SH-SY5Y (cell line): ENCODE measurements at regions not wholly inside any gene's neighbourhood (a gene's known extent, or its start where the extent isn't known, plus 50 kb on each side); places are given as distances from the start of the nearest gene placed in this dataset.

ENCODE experiments used
- GATA2 ChIP-seq: IDR thresholded peaks from 2 replicates; pipeline ENCODE4 v1.6.1; 2011; ENCODE audit warnings: mild to moderate bottlenecking, low read depth, low read length
- GATA3 ChIP-seq: IDR thresholded peaks from 2 replicates; pipeline ENCODE4 v1.6.1; 2011; ENCODE audit warnings: low read depth, mild to moderate bottlenecking, low read length, moderate library complexity

DNA sequence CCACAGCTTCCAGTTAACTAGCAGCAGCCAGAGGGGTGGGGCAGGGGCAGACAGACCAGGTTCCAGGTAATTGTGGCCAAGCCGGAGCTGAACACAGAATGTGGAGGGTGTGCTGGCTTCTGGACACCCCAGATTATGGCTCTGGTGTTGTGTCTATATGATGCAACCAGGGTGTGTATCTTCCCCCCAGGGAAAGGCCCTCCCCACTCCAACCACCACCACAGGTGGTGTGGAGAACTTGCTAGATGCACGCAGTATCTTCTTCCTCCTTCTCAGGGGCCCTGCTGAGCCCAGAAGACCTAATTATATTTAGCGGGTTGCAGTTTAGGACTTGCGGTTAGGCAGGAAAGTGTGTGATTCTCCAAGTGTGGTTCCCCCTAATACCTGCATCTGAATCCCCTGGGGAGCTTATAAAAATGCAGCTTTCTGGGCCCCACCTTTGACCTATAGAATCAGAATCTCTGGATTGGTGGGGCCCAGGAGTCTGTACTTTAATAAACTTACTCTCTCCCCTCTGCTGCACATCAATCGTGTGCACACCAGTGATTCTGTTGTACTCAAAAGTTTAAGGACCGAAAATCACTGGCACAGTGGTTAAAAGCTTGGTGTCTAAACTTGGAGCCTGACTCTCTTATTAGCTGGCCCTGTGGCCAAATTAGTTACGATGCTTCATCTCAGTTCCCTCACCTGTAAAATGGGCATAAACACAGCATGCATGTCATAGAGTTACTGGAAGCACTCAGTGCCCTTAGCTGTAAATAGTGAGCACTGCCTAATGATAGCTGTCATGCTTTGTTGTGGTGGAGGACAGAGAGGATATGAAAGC lies 379.1 kb upstream of the PROK2 start:
- no peak for TF ChIP-seq GATA3
- TF ChIP-seq GATA2: no peak

DNA sequence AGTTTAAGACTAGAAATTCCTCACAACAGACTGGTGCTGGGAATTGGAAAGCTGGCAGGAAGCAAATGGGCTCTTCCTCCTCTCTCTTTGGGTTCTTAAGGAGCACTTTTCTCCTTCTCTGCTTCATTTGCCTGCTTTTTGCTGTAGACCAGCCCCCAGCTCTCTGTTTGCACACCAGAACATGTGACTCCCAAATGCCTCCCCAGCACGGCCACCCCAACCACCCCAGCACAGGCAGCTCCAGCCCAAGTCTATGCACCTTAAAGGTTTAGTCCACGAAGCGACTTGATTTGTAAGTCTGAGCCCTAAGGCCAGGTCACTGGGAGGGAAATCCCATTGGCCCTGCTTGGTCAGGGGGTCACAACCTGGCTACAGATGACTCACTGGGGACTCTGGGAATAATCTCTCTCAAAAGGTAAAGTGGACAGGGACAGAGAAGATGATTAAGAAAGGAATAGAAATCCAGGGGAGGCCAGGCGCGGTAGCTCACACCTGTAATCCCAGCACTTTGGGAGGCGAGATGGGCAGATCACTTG lies 377.8 kb upstream of the PROK2 start:
- no peak for TF ChIP-seq GATA3
- no peak for TF ChIP-seq GATA2

DNA sequence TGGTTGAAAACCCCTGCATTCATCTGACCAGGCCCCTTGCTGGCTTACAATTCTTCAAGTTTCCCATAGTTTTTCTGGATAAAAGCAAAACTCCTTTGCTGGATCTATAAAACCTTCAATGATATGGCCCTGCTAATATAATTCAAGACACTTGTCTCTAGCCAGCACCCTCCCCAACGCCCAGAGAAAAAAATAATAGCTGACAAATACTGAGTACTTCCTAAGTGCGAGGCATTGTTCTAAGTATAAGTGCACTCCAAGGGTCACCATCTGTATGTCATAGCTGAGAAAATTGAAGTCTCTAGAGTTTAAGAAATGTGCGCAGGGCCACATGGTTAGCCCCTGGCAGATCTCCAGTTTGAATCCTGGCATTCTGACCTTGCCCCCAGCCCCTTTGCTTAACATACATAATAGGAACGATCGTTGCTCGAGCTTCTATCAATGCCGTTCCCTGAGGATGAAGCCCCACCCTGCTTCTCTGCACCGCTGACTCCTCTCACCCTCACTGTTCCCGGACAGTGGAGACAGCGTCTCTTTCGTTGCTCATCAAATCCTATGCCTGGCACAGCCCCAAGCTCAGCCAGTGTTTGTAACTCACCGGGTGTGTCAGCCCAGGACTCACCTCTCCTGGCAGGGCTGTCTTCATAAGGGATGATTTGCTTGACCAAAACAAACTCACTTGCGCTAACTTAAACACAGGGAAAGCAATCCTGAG lies 377.1 kb upstream of the PROK2 start:
- TF ChIP-seq GATA3 (no peak), GATA2 (no peak)

DNA sequence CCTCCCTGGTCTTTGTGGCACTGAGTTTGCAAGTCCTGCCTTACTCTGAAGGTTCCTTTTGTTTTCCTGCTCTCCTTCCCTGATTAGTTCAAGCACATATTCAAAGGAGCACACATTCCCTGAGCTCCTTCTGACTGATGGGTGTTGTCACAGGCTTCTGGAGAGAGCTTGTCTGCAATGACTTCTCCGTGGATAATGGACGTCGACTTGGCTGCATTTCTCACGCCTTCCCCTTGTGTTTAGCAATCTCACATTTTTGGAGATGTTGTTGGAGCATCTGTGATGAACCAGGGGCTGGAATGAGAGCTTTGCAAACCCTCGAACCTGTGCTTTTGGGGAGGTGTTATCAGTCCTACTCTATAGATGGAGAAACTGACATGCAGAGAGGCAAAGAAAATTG lies 375.4 kb upstream of the PROK2 start:
- no peak for TF ChIP-seq GATA2
- TF ChIP-seq GATA3: no peak

DNA sequence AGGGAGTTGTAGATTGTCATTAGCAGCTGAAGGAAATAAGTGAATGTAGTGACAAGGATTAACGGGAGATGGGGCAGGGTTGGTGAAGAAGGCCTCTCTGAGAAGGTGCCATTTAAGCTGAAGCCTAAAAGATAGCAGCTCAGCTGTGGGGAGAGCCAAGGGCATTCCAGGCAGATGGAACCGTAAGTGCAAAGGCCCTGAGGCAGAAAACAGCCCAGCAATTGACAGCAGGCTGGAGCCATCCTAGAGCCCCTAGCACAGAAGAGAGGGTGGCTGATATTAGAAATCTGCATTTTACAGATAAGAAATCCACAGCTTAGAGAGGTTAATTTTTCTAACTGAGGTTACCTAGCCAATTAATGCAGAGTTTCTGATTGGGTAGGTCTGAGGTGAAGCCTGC lies 374.5 kb upstream of the PROK2 start:
- TF ChIP-seq GATA3: no peak
- TF ChIP-seq GATA2: no peak

DNA sequence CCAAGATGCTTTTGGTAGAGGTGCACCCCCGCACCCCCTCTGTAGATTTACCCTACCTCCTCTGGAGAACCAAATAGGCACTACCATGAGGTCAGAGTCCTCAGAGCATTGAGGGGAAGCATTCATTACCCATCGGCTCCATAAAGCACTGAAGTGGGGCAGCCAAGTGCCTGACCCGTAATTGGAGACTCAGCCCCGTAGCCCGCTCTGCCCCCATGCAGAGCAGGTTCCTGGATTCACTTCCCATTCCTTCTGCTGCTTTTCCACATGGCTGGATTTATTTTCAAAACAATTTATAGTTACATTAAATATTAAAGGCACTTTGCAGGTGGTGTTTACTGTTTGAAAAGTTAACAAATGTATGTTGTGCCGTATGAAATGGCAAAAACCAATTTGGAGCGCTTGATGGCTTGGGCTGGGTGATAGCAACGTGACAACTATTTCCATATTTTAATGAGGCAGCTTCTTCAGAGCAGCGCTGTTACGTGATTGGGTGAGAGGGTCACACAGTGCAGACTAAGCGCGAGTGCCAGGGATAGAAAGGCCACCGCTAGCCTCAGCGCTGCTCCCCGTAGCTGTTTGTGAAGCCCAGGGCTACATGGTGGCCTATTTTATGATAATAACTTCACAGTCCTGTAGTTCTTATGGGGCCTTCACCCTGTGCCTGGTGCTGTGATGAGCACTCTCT lies 373.8 kb upstream of the PROK2 start:
- TF ChIP-seq GATA2 (no peak), GATA3 (no peak)

DNA sequence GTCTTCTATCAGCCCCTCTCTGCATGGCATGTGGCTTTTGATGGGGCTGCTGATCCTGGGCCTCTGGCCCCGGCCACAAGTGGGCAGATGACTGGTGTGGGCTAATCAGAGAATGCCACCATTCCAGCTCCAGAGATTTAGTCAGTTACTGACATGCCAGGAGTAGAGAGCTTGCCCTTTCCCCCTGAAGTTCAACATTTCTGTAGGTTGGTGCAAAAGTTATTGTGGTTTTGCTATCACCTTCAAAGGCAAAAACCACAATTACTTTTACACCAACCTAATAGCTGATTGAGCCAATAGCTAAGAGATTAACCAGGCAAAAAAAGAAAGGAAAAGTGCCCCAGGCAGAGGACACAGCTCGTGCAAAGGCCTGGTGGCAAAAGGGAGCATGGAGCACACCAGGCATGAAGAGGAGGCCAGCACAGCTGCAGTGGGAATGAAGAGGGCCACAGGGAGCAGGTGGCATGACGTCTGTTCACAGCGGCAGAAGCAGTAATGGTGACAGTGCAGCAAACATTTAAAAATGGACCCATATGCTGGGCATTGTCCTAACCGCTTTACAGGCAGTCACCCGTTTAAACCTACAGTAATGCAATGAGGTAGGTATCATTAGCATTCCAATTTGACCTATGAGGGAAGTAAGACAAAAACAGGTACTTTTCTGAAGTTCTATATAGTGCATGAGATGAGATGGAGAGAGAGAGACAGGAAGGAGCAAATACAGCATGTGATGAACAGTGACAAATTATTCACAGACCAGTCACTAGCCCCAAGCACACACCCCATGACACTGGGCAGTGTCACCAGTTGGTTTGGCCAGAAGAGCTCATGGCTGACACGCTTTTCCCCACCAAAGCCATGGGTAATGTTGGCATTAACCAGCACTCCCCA lies 373.0 kb upstream of the PROK2 start:
- TF ChIP-seq GATA3 (no peak), GATA2 (no peak)

DNA sequence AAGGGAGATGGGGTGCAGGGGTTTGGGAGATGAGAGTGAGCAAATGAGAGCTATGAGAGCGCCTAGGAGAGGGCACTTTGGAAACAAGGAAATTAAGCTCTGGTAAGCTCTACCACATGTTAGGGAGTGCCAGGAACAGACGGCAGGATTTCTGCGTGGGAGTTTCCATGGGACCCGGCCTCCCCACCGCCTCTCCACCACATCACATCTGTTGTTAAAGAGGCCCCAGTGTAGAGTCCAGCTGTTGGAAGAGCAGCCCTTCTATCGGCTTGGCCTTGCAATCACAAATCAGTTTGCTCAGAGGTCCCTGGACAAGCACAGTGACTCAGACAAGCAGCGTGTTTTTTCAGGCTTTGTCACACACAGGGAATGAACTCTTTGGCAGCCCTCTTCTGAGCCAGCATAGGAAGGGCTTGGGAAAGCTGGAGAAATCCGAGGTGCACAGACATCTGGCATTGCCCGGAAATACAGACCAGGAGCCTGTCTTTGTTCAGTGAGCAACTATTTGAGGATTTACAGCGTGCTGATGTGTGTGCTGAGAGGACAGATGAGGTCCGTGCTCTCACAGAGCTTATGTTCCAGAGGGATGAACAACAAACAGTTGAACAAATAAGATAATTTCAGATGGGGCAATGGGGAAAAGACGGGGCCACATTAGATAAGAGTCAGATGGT lies 370.6 kb upstream of the PROK2 start:
- no peak for TF ChIP-seq GATA2
- no peak for TF ChIP-seq GATA3

DNA sequence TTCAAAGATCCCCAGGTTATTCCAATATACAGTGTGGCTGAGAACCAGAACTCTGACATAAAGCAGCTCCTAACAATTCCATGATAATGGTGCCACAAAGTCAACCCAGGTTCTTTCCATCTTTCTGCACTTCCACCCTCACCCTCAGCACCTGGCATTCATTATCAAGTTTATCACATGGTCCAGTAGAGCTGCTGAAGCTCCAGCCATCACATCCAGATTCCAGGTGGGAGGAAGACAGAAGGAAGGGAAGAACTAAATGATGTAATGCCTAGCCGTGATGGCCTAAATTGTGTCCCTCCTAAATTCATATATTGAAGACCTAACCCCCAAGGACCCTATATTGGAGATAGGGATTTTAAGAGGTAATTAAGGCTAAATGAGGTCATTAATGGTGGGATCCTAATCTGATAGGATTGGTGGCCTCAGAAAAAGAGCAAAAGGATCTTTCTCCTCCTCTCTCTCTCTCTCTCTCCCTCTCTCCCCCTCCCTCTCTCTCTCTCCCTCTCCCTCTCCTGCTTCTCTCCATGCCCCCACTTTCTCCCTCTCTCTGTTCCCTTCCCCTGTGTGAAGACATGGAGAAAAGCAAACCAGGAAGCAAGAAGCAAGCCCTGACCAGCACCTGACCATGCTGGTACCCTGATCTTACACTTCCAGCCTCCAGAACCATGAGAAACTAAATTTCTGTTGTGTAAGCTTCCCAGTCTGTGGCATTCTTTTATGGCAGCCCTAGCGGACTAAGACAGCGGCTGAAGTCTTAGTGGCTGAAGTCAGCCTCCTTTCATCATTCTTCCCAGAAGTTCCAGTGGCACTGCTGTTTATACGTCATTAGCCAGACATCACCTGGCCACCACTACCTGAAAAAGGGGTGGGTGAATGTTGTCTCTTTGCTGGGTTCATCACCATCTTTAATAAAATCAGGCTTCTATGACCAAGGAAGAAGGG lies 369.7 kb upstream of the PROK2 start:
- TF ChIP-seq GATA2 (no peak), GATA3 (no peak)

DNA sequence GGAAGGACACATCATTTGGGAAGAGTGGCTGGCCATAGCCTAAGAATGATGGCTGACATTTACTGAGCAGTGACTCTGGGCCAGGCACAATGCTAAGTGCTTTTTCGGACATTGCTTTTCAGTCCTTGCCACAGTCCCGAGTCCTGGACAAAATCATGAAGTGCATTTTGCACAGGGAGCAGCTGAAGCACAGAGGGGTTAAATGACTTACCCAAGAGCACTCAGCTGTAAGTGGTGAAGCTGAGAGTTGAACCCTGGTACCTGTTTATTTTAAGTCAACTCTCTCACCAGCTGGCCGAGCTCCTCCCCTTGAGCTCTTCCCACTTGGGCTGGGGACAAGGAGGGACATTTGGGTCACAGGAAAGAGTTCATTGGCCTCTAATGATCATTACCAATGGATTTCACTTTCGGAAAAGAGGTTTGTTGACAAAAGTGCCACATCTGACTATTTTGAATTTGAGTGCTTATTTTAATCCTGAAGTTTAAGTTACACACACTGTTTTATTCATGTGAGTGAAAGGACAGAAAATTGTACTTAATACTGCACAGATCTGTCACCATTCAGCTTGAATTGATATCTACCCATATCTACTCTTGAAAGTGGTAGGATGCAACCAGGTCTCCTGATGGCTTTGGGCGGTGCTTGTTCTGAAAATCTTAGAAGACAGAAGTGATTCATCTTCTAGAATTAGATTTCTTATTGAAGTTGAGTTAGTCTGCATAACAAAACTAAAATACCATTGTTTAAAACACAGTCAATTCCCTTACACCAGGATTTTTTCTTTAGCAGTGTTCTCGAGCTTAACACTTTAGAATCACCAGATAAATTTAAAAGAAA lies 368.7 kb upstream of the PROK2 start:
- TF ChIP-seq GATA3 (no peak), GATA2 (no peak)
